ENCODE measurements at regions not wholly inside any gene's neighbourhood (a gene's known extent, or its start where the extent isn't known, plus 50 kb on each side); places are given as distances from the start of the nearest gene placed in this dataset.
A peak's percentile ranks its signal among the peaks of the same experiment; 100 is the strongest.

DNA sequence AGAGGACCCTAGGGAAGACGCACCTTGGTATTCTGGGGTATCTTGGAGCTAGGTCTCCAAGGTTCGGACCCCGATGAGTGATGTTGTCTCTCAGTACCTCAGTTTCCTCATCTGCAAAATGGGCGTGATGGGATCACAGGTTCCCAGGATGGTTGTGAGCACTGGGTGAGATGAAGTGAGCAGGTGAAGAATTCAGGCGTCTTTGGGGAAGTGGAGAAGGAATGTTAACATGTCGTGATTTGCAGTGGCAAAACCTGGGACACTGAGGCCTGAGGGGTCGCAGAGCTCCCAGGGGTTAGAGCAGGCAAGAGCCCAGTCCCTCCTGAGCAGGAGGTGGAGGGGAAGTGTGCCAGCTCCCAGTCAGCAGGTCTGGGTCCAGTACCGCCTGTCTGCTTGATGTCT, 215.1 kb upstream of the GSE1 start:
- no peak for DNase-seq

DNA sequence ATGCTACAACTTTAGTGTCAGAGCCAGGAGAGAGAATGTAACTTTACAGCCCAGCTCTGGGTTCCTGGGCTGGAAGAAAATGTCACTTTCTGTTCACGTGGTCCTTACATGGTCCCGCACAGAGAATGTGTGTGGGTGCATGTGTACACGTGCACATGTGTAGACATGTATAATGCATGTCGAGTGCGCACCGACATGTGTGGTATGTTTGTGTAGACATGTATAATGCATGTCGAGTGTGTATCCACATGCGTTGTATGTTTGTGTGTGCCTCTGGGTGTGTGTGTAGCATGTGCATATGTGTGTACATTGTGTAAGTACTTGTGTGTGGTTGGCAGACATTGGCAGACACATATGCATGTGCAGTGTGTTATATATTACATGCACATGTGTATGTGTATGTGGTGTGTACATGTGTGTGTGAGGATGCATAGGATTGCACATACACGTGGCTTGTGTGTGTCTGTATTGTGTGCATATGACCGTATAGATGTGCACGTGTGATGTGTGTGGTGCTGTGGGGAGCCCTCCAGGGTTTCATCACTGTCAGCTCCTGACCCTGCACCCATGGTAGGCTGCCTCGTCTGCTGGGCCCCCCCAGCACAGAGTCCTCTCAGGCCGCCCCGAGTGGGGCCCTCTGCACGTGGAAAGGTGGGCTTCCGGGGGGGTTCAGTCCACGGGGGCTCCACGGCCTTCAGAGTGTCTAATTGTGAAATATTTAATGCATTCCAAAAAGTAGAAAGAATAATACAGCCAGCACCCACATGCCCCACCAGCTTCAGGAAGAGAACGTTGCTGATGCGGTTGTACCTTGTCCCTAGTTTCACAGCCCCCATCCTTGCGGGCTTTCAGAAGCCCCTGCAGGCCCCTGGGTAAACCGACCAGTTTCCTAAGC, 214.2 kb upstream of the GSE1 start:
- no peak for DNase-seq

DNA sequence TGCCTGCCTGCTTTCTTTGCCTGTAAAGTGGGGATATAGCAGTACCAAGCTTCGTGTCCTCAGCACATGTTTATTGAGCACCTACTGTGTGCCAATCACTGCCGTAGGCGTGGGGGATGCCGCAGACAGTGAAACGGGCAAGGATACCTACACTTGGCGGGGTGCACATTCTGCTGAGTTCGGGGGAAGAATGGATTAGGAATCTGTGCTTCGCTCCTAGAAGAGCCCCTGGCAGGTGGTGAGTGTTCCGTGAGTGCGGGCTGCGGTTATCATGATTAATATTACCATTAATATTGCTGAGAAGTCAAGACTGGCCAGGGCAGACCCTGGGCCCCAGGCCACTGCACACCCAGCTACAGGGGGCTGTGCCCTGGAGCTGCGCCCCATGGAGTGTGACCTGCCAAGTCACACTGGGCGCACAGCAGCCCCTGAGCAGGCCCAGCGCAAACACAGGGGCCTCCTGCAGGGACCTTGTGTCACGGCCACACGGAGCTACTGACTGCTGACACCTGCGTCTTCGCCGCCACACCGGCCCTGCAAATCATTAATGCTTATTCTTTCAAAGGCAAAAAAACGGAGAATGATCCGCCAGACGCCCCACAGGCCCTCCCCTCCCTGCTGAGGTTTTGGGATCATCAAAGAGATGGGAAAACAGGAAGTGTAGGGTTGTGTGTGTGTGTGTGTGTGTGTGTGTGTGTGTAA, 213.4 kb upstream of the GSE1 start:
- DNase-seq, result no peak

DNA sequence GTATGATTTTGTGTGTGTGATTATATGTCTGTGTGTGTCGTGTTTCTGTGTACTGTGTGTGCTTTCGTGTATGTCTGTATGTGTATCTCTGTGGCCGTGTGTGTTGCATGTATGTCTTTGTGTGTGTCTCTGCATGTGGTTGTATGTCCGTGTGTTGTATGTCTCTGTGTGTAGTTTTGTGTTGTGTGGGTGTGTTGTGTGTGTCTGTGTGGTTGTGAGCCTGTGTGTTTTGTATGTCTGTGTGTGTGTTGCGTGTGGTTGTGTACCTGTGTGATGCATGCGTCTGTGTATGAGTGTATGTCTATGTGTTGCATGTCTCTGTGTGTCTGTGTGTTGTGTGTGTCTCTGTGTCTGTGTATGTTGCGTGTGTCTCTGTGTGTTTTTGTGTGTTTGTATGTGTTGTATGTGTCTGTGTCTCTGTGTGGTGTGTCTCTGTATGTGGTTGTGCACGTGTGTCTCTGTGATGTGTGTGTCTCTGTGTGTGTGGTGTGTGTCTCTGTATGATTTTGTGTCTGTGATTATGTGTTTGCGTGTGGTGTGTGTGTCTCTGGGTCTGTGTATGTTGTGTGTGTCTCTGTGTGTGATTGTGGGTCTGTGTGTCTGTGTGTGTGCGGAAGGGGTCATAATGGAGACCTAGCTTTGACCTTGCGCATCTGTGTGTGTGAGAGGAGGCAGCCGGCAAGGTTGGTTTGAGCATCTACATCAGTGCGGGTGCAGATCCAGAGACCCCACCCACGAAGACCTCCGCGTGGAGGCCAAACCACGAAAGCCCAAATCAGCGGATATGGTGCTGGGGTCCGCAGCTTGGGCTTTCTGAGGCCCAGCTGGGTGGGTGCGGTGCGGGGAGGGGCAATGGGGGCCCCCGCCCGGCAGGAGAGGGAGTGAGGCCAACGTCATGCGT, 212.6 kb upstream of the GSE1 start:
- DNase-seq, result no peak

DNA sequence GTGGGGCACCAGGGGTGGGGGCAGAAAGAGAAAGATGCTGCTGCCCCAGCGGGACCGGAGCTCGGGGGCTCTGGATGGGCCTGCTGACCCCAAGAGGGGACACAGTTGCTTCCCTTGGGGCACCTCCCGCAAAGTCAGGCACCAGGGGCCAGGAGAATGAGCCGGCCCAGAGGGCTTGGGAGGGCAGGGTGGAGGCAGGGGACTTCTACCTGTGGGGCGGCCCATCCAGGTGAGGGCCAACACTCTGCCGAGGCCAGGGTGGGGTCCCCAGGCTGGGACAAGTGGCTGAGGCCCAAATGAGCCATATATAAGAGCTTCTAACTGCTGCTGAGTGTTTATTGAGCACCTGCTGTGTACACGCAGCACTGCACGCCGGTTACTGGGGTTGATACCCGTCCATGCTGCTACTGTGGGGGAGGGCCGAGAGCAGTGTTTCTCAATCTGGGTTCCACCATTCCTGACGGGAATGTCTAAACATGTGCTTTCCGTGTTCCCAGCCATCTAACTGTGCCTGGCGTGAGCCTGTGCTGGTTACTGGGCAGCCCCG, 211.7 kb upstream of the GSE1 start:
- no peak for DNase-seq

DNA sequence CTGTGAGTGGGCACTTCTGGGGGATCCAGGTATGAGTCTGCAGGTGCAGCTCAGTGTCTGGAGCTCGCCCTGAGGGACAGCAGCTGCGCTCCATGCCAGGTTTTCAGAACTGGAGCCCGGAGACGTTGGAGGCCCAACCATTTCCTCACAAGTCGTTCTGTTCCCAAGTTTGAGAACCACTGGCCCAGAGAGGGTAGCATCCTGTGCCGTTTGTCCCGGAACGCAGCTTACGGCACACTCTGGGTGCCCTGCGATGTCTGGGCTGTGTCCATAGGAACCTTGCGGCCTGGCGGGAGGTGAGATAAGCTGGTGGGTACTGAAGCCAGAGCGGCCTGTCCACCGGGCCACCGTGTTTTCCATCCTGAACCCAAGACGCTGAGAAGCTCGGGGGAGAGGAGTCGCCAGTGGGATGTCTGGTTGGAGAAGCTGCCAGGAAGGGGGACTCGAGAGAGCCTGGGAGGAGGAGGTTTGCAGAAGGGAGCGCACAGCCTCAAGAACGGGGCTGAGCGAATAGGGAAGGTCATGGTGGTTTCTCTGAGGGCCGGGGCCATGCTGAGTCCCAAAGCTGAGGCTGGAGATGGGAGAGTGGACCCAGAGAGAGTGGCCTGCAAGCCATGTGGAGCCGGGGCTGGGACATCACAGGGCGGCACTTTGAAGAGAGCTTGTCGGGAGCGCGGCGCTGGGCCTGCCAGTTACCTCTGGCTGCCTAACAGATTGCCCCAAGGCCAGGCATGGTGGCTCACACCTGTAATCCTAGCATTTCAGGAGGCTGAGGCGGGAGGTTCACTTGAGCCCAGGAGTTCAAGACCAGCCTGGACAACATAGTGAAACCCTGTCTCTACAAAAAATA, 211.0 kb upstream of the GSE1 start:
- DNase-seq, result no peak

DNA sequence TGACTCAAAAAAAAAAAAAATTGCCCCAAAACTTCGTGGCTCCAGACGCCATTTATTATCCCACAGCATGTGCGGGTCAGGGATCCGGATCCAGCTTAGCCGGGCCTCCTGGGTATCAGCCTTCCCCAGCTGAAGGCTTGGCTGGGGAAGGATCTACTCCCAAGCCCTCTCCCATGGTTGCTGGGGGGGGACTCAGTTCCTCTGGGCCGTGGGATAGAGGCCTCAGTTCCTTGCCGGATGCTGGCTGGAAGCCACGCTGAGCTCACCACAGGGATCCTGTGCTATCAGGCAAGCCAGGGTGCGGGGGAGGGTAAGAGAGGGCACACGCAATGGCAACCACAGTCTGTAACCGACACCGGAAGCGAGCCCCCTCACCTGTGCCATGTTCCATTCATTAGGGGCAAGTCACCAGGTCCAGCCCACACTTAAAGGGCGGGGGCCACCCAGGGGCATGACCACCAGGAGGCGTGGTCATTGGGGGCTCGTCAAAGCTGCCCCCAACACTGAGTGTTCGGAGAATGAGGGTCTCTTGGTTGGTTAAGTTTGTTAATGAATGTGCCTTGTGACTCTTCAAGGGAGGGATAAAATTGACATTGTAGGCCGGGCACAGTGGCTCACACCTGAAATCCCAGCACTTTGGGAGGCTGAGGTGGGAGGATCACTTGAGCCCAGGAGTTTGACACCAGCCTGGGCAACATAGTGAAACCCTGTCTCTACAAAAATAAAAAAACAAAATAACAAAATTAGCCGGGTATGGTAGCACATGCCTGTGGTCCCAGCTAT, 210.0 kb upstream of the GSE1 start:
- DNase-seq, result no peak

DNA sequence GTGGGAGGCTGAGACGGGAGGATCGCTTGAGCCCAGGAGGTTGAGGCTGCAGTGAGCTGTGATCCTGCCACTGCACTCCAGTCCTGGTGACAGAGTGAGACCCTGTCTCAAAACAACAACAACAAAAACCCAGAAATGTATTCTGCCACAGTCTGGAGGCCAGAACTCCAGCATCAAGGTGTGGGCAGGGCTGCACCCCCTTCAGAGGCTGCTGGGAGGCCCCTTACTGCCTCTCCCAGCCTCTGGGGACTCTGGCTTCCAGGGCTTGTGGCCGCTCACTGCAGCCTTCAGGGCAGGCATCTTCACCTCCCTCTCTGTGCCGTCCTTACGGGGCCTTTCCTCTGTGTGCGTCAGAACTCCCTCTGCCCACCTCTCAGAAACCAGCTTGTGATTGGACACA, 209.4 kb upstream of the GSE1 start:
- DNase-seq, result no peak

DNA sequence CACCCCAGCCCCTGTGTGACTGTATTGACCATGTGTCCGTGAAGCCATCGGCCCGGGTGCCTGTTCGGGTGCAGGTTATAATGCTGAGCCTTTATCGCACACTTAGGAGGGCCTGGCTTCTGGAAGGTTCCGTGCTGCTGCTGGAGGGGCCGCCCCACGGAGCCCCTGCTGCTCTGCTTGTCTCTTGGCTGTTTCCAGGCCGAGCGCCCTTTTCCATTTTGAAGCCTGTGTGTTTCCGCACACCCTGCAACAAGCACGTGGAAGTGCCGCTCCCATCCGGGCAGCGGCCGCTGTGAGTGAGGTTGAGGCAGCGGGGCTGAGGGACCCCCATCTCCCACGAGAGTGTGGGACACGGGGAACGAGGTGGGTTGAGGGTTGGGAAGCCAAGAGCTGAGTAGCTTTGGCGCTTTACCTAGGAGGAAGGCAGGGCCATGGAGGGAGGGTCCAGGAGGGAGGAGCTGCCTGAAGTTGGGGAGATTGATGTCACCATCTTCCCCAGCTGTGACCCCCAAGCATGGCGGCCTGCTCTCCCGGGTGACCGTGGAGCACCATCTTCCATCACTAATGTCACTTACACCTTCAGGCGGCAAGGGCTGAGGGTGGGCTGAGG, 200.1 kb upstream of the GSE1 start:
- DNase-seq, result no peak

DNA sequence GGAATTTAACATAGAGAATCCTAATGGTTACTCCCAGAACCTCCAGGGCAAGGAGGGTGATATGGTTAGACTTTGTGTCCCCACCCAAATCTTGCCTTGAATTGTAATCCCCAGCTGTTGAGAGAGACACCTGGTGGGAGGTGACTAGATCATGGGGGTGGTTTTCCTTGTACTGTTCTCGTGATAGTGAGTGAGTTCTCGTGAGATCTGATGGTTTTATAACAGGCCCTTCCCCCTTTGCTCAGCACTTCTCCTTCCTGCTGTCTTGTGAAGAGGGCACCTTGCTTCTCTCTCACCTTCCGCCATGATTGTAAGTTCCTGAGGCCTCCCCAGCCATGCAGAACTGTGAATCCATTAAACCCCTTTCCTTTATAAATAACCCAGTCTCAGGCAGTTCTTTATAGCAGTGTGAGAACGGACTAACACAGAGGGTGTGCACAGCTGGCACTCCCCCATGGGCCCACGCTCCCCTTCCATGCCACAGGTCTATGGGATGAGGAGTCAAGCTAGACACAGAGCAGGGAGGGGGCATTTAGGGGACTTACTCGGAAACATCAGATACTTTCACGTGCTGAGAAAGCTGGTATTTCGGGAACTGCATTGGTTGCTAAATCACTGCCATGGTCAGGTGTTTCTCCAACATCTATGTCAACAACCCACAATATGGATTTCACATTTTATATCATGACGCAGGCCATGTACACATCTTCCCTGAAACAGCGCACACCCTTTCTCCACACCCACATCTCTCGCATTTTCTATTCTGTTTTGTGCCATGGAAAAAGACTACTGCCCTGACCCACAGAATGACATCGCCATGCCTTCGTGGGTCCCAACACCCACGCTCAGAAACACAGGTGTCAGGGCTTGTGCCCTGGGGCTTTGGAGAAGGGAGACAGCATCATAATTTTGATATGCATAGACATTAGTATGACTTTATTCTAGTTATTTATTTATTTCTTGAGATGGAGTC, 199.1 kb upstream of the GSE1 start:
- no peak for DNase-seq

DNA sequence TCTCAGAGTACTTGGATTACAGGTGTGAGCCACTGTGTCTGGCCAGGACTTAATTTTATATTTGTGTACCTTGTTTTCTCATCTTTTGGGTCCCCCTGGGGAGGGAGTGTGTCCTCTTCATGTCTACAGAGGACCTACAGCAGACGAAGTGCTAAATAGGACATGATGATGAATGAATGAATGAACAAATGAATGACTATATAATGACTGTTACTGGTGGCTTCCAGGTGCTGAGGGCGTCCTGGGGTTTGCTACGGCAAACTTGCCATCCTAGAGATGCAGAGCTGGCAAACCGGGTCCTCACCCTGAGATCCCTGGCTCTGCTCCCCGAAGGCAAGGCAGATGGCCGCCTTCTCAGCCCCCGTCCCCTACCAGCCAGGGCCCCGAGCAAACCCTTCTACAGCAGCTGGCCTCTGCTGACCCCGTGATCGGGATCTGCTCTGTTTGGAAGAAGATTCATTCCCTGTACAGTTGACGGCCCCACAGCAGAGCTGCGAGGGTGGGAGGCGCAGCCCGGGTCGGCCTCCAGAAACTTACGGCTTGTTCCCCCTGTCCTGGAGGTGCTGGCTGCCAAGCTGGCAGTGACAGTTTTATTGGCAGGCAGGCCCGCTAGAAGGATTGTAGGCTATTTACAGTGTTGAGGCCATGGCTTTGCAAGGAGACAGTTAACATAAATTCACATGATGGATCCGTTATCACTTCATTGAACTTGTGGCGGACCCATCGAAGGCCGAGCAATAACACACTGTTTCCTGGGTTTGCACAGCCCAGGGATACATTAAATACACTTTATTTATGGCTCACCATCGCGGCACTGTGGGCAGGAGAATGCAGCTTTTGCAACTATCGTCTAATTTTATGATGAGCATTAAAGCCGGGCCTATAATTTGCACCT, 197.7 kb upstream of the GSE1 start:
- no peak for DNase-seq

DNA sequence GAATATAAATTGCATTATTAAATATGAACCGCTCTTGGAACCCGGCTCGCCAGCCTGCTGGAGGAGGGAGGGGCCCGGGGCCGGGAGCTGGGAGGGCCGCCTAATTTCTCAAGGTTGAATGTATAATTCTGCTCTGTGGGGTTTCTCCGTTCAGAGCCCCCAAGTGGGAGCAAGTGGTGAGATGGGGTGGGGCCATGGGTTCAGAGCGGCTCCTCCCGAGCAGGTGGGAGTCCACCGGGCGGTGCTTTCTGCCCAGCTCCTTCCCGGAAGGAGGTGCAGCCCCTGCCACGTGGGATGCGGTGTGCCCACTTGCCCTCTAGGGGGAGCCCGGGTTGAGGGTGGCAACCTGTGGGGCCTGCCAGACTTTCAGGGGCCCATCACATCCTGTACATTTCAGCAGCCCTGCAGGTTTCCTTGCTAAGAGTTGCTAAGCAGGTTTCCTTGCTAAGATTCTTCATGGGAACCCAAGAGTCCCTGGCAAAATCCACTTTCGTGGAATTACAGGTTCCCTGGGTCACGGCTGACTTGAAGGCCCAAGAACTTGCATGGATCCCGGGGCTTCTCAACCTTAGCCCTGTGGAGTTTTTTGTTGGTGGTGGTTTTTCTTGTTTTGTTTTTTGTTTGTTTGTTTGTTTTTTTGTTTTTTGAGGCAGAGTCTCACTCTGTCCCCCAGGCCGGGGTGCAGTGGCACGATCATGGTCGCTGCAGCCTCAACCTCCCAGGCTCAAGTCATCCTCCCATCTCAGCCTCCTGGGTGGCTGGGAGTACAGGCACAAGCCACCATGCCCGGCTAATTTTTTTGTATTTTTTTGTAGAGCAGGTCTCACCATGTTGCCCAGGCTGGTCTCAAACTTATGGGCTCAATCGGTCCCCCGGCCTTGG, 196.7 kb upstream of the GSE1 start:
- peak; percentile 87 for DNase-seq

DNA sequence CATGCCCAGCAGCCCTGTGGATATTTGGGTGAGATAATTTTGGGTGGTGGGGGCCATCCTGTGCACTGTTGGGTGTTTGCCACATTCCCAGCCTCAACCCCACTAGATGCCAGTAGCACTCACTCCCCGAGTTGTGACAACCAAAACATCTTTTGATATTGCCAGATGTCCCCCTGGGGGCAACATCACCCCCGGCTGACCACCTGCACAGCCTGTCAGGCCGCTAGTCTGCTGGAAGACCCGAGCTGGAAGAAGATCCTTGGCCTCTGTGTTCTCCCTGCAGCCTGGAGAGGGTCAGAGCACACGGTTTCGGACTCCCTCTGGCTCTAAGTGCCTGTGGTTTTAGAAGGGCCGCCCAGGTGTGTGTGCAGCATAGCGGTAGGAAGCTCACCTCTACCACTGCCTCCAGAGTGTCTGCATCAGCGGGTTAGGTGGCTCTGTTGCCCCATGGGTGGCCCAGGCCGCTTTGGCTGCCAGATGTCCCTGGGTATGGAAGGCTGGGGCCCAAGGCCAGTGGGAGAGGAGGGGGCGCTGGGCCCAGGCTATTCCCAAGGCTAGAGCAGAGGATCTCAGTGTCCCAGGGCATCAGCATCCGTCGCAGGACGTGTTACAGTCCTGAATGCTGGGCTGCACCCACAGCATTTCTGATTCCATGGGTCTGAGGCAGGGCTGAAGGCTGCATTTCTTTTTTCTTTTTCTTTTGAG, 195.8 kb upstream of the GSE1 start:
- no peak for DNase-seq

DNA sequence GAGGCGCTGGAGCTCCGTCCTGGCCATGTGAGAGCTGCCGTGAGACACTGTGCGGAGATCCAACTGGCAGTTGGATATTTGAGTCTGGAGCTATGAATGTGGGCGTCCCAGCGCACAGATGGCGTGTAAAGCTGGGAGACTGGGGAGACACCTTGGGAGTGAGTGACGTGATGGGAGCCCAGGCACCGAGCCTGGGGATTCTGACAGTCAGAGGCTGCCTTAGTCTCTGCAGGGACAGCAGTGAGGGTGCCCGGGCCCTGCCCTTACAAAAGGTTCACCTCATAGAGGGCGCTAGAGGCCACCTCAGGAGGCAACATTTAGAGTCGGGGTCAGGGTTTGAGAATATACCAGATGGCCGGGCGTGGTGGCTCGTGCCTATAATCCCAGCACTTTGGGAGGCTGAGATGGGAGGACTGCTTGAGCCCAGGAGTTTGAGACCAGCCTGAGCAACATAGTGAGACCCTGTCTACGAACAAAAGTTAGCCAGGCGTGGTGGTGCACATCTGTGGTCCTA, 194.1 kb upstream of the GSE1 start:
- no peak for DNase-seq

DNA sequence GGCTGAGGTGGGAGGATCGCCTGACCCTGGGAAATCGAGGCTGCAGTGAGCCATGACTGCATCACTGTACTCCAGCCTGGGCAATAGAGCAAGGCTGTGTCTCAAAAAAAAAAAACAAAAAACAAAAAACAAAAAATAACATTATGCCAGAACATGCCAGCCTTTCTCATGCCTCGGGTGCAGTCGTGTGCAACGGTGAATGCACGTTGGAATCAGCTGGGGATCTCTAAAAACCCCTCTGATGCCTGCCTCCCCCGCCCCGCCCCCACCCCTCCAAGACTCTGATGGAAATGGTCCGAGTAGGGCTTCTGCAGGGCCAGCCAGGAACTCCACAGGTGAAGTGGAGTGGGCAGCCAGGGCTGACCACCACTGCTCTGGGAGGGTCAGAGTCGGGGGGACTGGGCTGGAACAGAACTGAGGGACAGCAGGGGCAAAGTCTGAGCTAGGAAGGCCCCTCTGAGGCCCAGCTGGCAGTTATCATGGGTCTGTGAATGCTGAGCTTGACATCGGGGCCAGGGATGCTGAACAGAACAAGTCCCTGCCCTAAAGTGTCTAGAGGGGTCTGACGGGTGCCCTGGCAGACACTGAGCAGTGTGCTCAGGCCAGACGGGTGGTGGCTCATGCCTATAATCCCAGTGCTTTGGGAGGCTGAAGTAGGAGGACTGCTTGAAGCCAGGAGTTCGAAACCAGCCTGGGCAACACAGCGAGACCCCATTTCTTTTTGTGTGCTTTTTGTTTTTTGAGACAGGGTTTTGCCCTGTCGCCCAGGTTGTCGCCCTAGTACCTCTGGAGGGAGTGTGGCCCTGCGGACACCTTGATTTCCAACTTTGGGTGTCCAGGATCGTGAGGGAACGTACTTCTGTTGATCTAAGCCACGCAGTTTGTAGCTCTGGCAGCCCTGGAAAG, 193.4 kb upstream of the GSE1 start:
- DNase-seq, result no peak
